Epidermal melanocyte (primary cell): ENCODE measurements at regions not wholly inside any gene's neighbourhood (a gene's known extent, or its start where the extent isn't known, plus 50 kb on each side); places are given as distances from the start of the nearest gene placed in this dataset.
"Not testable (repeated sequence)": the region's sequence is repeated elsewhere in the genome, so short reads cannot be mapped to it uniquely, and the experiment has no call there.

Experiments used
- DNase-seq: peaks from one replicate; pipeline ENCODE4 v3.0.0; 2011; ENCODE audit warnings: low spot score; ENCODE audit not compliant: insufficient read length

DNA sequence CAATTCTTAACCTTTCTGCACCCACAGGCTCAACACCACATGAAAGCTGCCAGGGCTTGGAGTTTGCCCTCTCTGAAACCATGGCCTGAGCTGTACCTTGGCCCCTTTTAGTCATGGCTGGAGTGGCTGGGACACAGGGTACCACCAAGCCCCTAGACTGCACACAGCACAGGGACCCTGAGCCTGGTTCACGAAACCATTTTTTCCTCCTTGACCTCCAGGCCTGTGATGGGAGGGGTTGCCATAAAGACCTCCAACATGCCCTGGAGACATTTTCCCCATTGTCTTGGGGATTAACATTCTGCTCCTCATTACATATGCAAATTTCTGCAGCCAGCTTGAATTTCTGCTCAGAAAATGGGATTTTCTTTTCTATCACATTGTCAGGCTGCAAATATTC lies 113.4 kb downstream of the XPNPEP1 start:
- DNase-seq: not testable (repeated sequence)

DNA sequence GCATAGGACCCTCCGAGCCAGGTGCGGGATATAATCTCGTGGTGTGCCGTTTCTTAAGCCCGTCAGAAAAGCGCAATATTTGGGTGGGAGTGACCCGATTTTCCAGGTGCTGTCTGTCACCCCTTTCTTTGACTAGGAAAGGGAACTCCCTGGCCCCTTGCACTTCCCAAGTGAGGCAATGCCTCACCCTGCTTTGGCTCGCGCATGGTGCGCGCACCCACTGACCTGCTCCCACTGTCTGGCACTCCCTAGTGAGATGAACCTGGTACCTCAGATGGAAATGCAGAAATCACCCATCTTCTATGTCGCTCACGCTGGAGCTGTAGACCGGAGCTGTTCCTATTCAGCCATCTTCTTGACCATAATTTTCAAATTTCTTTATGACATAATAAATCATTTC lies 122.1 kb downstream of the XPNPEP1 start:
- not testable (repeated sequence) for DNase-seq

DNA sequence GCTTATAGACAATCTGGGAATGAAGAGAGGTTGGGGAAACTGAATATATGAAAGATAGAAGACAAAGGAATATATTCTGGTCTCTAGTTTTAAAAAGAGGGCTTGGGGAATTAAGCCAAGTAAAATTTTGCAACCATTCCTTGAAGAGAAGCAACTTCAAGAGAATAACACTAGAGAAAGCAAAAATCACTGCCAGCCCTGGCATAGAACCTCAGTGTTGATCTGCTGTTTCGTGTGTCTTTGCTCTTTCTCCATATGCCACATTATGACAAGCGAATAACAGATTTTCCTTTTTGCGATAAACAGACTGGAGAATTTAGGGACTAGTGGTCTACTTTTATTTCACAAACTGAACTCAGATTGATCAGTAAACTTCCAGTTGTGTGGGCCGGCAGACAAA lies 132.7 kb downstream of the XPNPEP1 start:
- no peak for DNase-seq

DNA sequence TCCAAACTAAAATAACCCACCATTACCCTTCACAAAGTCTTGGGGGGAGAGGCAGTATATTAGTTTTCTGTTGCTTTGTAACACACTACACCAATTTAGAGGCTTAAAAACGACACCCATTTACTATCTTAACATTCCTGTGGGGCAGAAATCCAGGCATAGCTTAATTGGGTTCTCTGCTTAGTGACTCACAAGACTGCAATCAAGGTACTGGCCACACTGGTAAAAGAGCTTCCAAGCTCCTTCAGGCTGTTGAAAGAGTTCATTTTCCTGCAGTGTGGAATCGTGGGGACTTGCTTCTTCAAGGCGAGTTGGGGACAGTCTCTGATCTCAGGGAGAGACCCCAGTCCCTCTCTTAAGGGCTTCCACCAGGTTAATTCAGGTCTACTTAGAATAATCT lies 139.1 kb downstream of the XPNPEP1 start:
- DNase-seq: no peak

DNA sequence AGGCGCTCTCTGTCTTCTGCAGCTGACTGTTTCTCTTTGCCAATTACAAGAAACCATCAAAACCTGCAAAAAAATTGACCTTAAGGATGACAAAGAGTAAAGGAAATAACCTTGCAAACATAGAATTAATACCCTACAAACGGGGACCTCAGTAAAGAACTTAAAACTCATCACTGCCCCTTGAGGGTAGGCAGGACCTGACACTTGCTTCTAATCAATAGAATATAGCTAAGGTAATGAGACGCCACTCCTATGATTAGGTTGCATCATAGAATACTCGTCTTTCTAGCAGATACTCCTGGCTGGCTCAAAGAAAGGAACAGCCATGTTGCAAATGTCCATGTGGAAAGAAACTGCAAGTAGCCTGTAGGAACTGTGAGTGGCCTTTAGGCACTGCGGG lies 140.0 kb downstream of the XPNPEP1 start:
- no peak for DNase-seq

DNA sequence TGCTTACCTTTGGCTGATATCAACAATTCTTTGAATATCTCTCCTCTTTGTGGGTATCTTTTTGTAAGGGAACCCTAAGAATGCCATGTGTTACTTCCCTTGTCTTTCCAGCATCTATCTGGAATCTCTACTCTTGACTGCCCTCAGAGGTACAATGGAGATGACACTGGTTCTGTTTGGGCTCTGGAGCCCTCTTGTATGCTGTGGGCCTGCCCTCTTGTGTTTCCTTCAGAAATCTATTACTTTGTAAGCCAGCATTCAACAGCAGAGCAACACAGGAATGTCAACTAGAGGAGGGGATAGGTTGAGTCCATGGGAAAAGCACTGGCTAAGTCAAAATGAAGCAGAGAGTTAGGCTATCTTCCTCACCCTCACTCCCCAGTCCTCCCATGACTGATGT lies 142.3 kb downstream of the XPNPEP1 start:
- DNase-seq: no peak

DNA sequence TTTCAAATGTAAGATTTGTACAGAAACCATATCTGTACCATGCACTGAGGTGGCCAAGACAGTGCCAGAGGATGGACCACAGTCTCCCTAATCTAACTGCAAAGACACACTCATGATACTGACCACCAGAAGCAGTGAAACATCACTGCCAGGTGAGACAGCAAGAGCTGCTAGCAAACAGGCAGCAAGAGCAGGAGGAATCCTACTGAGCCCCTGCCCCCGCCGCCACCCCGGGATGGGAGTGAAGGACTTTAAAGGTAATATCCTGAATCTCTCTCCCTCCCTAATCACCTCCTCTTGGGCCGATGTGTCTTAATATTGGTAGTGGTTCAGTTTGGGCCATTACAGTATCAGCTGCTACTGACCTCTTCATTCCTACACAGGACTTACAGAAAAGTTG lies 144.3 kb downstream of the XPNPEP1 start:
- DNase-seq: no peak

DNA sequence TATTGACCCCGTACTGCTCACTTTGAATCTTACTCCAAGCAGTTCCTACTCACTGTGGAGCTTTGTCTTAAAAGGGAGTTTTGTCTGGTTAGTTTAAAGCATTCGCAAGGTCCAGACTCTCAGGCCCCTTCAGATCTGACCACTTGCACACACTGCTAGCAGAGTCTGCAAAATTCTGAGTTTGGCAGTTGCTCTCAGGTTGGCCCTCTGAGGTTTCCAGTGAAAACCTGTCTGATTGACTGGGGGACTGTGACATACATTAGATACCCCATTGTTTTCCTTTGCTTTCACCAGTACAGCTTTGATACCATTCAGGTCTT lies 149.2 kb downstream of the XPNPEP1 start:
- DNase-seq: no peak

DNA sequence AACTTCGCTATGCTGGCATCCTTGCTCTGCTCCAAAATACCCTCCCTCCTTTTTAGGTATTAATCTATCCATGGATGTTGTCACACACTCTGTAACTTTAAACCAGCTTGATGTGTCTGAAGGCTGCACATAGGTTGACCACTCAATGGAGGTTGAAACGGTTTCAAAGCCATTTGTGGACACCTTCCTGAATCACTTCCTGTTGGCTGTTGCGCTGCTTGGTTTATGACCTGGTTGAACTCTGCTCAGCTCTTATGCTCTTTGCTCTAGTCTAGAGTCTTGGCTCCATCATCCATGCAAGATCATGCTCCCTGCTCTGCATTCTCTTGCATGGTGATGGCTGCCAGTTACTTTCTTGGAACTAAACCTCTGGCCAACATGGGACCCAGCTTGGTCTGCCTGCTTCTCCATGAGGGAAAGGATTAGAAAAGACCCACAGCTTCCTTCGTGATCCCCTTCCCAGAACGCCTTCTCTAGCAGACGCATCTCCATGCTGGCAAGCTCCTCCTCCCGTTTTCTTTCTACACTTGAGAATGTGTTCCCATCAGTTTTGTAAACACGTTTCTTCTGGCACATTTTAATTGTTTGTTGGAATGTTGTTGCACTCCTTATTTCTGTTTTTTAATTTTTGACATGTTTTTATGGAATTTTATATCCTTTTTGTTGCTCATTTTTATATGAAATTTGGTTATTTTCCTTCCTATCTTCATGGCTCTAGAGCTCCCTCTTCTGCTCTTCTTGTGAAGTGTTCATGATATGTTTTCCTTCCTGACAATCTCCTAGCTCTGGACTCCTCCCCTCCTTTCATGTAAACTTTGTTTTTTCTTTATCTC lies 149.8 kb downstream of the XPNPEP1 start:
- DNase-seq: no peak

DNA sequence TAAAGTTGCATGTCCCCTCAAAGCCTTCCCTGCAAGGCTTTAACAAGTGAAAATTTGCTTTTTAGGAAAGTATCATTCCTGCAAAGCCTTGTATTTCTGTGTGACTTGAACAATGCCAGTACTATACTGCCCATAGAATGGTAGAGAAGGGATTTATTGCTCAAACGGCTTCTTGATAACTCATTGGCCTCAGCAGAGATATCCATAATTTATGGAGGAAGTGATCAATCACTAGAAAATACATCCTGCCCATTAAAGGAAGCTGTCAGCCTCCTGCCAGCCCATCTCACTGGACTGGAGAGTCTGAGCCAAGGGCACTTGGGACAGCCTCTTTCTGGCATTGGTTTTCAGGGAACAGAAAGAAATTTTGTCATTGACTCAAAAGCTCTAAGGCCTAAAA lies 152.6 kb downstream of the XPNPEP1 start:
- DNase-seq: no peak

DNA sequence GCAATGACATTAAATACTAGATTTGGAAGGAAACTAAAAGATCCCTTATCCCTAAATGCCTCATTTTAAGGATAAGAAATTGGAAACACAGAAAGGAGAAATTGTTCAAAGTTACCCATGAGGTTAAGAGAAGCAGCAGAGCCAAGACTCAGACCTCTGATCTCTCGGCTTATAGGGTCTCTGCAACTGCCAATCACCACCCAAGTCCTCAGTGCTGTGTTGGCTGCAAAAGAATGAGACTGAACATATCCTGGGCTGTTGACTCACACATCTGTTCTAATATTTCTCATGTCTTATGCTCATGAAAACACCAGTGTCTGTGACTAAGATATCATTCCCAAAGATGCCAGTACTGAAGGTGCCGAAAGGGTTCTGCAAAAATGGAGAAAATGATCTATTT lies 153.3 kb downstream of the XPNPEP1 start:
- DNase-seq: no peak

DNA sequence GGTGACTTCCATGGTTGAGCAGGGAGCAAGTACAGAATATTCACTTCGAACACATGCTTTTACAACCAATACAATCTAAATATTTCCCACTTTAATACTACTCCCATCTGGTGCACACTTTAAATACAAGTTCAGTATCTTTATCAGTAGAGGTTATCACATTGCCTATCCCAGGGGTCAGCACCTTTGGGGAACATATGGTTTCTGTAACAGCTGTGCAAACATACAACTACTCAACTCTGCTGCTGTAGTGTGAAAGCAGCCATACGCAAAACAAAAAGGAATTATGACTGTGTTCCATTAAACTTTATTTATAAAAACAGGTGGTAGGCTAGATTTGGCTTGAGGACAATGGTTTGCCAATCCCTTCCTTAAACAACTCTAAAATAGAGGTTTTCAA lies 157.5 kb downstream of the XPNPEP1 start:
- no peak for DNase-seq

DNA sequence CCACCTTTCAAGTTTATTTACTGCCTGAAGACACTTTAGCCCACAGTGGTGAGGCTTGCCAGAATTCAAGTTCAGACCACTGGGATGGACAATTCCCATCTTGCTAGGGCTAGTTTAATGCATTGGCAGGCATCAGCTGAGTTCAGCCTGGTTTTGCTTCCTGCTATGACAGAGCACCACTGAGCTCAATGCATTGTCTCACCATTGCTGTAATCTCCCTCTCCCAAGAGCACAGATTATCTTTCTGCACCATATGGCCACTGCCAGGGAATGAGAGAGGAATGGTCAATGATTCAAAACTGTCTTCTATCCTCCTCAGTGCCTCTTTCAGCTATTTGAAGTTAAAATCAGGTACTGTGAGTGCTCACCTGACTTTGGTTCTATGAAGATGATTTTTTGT lies 160.8 kb downstream of the XPNPEP1 start:
- DNase-seq: no peak

DNA sequence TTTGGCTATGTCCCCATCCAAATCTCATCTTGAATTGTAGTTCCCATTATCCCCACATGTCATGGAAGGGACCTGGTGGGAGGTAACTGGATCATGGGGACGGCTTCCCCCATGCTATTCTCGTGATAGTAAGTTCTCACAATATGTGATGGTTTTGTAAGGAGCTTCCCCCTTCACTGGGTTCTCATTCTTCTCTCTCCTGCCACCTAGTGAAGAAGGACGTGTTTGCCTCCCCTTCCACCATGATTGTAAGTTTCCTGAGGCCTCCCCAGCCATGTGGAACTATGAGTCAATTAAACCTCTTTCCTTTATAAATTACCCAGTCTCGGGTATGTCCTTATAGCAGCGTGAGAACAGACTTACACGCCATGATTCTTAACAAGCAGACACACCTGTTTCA lies 165.6 kb downstream of the XPNPEP1 start:
- DNase-seq: not testable (repeated sequence)

DNA sequence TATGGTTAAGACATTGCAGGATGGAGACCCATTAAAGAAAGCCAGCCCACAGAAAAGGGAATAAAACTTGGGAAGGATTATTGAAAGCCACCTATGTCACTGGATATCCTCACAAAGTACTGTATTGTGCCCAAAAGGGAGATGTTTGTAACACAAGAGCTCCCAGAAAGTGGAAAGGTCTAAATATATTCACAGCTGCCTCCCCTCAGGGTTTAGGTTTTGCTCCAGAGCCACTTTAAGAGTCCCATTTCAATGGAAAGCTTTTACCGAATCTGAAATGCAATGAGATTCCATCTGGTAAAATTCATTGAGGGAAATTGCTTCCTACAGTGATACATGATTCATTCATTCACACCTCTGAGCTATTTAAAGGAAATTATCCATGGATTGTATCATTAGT lies 176.4 kb downstream of the XPNPEP1 start:
- no peak for DNase-seq

DNA sequence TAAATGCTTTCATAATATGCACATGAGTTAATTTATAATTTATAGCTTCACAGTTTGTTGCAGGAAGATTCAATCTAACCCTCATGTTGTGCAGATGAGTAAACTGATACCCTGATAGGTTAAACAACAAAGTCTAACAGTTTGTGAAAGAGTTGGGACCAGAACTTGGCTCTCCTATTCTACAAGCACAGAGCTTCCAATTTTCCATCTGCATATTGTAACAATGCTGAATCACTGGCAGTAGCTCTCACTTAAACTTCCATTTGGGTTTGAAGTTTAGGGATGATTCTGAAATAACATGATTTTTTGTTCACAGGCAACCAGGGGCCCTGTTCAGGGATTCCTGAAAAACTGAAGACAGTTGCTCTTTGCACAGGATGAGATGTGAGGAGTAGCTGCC lies 179.3 kb downstream of the XPNPEP1 start:
- no peak for DNase-seq

DNA sequence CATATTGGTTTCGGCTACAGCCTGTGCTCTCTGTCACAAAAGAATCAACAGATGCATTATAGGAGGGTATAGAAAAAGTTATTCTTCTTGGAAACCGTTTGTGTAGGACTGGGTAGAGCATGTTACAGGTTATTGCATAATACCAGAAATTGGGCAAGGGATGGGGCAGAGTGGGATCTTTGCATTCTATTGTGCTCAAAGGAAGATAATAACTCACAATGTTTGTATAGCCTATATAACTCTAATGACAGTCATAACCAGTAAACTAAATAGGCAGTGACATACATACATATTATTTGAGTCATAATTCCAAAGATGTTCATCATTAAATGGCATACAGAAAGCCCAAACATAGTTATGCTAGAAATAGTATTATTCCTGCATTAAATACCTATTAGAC lies 179.7 kb downstream of the XPNPEP1 start:
- no peak for DNase-seq

DNA sequence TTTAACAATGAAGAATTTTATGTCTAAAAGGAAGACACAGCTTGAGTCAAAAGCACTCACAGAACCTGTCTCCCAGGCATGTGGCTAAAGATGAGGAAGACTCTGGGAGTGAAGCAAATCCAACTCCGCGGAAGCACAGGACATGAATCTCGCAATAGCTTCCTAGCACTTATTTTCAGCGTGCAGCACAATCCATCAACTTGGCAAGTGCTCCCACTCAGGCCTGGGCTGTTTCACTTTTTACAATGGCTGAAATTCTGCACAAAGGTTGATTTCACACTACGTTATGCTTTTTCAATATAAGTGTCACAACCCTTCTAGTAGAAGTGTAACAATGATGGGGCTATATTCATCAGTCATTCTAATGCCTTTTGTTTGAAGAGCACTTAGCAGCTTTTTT lies 180.2 kb downstream of the XPNPEP1 start:
- DNase-seq: no peak

DNA sequence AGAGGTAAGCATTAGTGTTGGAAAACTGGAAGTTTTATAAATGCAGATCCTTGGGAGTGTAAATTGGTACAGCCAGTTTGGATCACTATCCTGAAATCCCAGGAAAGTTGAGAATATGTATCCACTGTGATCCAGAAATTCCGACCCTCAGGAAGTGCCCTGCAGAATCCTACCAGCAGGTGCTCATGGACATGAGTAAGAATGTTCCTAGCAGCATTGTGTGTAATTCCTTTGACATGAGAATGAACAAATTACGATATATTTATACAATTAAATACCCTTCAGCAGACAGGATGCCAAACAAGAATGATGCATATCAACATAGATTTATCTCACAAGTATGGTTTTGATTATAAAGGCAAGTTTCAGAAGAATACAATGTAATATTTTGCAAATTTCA lies 181.6 kb downstream of the XPNPEP1 start:
- DNase-seq: no peak

DNA sequence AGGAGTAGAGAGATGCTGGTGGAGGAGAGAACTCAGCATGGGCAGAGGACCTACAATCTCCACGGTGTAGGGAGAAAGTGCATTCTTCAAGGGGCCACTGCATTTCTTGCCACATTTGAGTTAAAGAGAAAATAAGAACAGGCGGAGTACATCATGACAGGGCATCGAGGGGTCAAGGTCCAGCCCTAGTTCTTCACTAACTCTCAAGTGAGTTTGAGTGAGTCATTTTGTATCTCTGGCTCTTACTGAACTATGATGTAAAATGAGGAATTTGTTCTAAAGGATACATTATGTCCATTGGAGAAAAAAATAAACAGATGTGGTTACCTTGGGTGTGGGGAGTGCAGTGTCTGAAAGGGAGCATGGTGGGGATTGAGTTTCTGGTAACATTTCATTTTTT lies 182.9 kb downstream of the XPNPEP1 start:
- no peak for DNase-seq

DNA sequence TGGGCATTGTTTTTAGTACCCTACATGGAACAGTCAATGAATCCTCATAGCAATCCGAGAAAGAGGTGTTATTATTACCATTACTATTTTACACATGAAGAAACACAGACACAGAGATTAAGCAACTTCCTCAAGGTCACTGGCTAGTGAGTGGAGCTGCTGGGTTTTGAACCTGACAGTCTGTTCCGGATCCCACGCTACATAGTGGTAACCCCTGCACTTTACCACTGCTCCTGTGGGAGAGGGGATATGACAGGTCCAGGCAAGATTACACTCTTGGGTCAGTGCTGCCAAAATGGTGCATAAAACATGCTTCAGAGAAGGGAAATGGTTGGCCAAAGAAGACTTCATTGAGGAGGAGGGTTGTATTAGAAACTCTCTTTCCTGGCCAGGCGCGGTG lies 185.7 kb downstream of the XPNPEP1 start:
- DNase-seq: no peak

DNA sequence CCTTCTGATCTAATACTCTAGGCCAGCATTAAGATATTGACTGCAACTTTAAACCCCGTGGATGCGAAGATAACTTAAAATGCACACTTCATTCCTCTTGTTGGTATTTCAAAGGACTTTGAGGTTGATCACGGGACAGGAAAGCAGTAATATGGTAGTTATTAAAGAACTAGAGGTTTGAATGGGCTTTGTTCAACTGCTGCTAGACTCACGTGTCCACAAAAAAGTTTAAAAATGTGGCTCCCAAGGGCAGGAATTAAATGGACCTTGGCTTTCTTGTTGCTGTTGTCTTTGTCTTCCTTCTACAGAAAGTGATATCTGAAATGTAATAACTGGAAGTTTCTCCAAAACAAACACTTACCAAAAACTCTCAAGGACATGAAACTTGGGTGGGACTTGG lies 186.3 kb downstream of the XPNPEP1 start:
- DNase-seq: no peak

DNA sequence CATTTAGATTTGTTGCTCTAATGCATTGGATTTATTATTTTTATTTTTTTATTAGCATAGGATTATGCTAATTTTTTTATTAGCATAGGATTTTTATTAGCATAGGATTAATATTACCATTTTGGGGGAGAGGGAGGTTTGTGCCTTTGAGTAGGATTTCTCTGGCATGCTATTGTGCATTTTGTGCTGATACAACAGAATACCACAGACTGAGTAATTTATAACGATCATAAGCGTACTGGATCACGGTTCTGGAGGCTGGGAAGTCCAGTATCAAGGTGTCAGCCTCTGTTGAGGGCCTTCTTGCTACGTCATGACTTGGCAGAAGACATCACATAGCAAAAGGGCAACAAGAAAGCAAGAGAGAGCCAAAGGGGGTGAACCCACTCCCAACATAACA lies 187.5 kb downstream of the XPNPEP1 start:
- DNase-seq: no peak
